ENCODE measurements at regions not wholly inside any gene's neighbourhood (a gene's known extent, or its start where the extent isn't known, plus 50 kb on each side); places are given as distances from the start of the nearest gene placed in this dataset.

DNA sequence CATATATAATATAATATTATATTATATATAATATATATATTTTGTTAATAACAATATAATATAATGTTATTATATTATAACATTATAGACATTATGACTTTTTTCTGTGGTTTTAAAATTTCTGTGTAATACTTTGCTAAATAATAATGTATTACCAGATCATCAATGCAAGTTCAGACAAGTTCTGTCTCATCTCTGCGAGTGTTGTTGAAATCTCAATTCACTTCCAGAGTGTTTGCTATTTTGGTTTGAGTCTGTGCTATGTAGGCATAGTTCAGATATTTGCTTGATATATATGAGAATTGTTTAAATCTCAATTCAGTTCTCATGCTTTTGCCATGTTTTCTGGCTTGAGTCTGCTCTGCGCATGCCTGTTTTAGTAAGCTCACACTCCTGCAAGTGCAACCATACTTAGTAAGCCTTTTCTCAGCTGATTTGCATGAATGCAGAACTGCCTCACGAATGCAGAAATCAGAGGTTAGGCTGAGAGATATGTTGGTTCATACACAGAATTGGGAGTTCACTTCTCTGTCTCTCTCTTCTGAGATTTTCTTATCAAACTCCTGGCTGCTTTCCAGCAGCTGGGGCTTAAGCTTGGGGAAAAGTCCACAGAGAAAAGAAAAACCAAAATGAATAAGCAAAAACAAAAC lies 830.2 kb upstream of the SORCS1 start:
- no peaks in the 10 kb centered on the region for H4K20me1 ChIP-seq (ENCODE audit: insufficient read depth)
- H2AFZ ChIP-seq (ENCODE audit: low read depth) = no peak overlapping the region
- H3K4me1 ChIP-seq (ENCODE audit: low read depth, poor library complexity, severe bottlenecking) = no peaks in the 10 kb centered on the region
- H3K9ac ChIP-seq = no peak overlapping the region
- no peak overlapping the region for H3K27ac ChIP-seq
- TF ChIP-seq, protein P1, sequence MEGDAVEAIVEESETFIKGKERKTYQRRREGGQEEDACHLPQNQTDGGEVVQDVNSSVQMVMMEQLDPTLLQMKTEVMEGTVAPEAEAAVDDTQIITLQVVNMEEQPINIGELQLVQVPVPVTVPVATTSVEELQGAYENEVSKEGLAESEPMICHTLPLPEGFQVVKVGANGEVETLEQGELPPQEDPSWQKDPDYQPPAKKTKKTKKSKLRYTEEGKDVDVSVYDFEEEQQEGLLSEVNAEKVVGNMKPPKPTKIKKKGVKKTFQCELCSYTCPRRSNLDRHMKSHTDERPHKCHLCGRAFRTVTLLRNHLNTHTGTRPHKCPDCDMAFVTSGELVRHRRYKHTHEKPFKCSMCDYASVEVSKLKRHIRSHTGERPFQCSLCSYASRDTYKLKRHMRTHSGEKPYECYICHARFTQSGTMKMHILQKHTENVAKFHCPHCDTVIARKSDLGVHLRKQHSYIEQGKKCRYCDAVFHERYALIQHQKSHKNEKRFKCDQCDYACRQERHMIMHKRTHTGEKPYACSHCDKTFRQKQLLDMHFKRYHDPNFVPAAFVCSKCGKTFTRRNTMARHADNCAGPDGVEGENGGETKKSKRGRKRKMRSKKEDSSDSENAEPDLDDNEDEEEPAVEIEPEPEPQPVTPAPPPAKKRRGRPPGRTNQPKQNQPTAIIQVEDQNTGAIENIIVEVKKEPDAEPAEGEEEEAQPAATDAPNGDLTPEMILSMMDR (conservative IDR thresholded peaks at IDR 0.05; ENCODE audit: low read depth, low read length) = no peak
- H3K79me2 ChIP-seq (ENCODE audit: insufficient read depth, low read depth) = no peaks in the 10 kb centered on the region
- no peak overlapping the region for H3K4me3 ChIP-seq (IDR thresholded peaks at IDR 0.05; ENCODE audit: insufficient read depth, low read depth, low read length)
- H3K36me3 ChIP-seq (ENCODE audit: insufficient read depth) = no peaks in the 10 kb centered on the region
- no peak overlapping the region for H3K4me2 ChIP-seq
- H3K27me3 ChIP-seq (ENCODE audit: insufficient read depth, low read depth) = no peaks in the 10 kb centered on the region

DNA sequence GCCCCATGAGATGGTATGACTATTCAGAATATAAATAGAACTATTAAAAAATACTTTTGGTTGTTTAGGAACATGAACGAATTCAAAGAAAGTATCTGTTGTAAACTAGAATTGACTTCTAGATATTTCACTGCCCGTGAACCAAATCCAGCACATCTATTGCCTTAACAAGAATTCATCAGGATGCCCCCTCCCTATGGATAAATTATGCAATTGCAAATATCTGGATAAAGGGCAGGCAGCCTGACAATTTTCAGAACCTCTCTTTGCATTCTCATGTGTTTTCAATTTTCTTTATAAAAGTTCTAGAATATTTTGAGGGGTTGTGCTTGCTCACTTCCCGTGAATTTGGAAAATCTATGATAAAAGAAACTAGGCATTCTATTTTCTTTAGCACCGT lies 822.1 kb upstream of the SORCS1 start:
- Histone ChIP-seq H4K20me1 (ENCODE audit: insufficient read depth) (no peaks in the 10 kb centered on the region), H3K4me1 (ENCODE audit: low read depth, poor library complexity, severe bottlenecking) (no peaks in the 10 kb centered on the region), H3K27me3 (ENCODE audit: insufficient read depth, low read depth) (no peaks in the 10 kb centered on the region), H3K4me2 (no peak overlapping the region), H3K79me2 (ENCODE audit: insufficient read depth, low read depth) (no peaks in the 10 kb centered on the region), H3K27ac (no peak overlapping the region), H3K4me3 (IDR thresholded peaks at IDR 0.05; ENCODE audit: insufficient read depth, low read depth, low read length) (no peak overlapping the region), H3K9ac (no peak overlapping the region), H2AFZ (ENCODE audit: low read depth) (no peak overlapping the region), H3K36me3 (ENCODE audit: insufficient read depth) (no peaks in the 10 kb centered on the region)
- TF ChIP-seq, protein P1 (conservative IDR thresholded peaks at IDR 0.05; ENCODE audit: low read depth, low read length) = no peak

DNA sequence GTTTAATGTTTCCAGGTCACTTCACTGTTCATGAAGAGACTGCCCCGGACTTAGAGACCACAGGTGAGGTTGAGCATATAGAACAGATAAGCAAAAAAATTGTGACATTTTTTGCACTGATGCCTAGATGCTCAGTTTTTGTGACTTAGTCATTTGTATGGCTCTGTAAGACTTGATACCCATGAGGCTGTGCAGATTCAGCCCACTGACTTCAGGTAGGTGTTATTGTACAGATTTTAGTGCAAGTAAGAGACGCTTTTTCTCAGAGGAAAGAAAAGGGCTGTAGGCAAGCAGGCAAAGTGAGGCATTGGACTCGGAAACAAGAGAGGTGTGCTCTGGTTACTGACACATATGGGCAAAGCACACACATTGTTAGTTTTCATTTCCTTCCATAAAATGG lies 820.1 kb upstream of the SORCS1 start:
- no peak overlapping the region for H3K9ac ChIP-seq
- H2AFZ ChIP-seq (ENCODE audit: low read depth) = no peak overlapping the region
- H3K4me2 ChIP-seq = no peak overlapping the region
- no peaks in the 10 kb centered on the region for H3K36me3 ChIP-seq (ENCODE audit: insufficient read depth)
- H4K20me1 ChIP-seq (ENCODE audit: insufficient read depth) = no peaks in the 10 kb centered on the region
- H3K4me3 ChIP-seq (IDR thresholded peaks at IDR 0.05; ENCODE audit: insufficient read depth, low read depth, low read length) = no peak overlapping the region
- TF ChIP-seq, protein P1 (conservative IDR thresholded peaks at IDR 0.05; ENCODE audit: low read depth, low read length) = no peak
- no peaks in the 10 kb centered on the region for H3K27me3 ChIP-seq (ENCODE audit: insufficient read depth, low read depth)
- no peaks in the 10 kb centered on the region for H3K4me1 ChIP-seq (ENCODE audit: low read depth, poor library complexity, severe bottlenecking)
- H3K27ac ChIP-seq = no peak overlapping the region
- H3K79me2 ChIP-seq (ENCODE audit: insufficient read depth, low read depth) = no peaks in the 10 kb centered on the region

DNA sequence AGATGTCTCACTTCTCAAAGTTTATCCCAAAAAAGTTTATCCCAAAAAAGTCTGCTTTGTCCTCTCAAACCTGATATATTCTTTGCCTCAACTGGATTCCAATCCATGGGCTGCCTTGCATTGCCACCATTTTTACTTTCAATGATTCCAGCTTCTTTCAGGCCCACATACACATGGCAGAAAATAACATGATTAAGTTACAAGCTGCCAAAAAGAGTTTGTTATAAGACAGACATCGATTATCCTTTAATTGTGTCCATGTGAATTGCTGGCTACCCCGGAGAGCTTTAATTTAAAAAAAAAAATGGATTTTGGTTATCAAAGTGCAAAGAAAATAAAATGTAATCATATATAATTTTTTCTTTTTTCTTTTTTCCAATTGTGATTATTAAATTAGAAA lies 819.6 kb upstream of the SORCS1 start:
- no peaks in the 10 kb centered on the region for H3K4me1 ChIP-seq (ENCODE audit: low read depth, poor library complexity, severe bottlenecking)
- TF ChIP-seq, protein P1 (conservative IDR thresholded peaks at IDR 0.05; ENCODE audit: low read depth, low read length) = no peak

More for the DNA sequence above, 819.6 kb upstream of the SORCS1 start:
- Histone ChIP-seq H2AFZ (ENCODE audit: low read depth) (no peak overlapping the region), H3K79me2 (ENCODE audit: insufficient read depth, low read depth) (no peaks in the 10 kb centered on the region), H3K4me2 (no peak overlapping the region), H3K4me3 (IDR thresholded peaks at IDR 0.05; ENCODE audit: insufficient read depth, low read depth, low read length) (no peak overlapping the region), H3K36me3 (ENCODE audit: insufficient read depth) (no peaks in the 10 kb centered on the region), H4K20me1 (ENCODE audit: insufficient read depth) (no peaks in the 10 kb centered on the region), H3K9ac (no peak overlapping the region), H3K27ac (no peak overlapping the region), H3K27me3 (ENCODE audit: insufficient read depth, low read depth) (no peaks in the 10 kb centered on the region)

Data from KMS-11 (cell line).